Natural killer cell (primary cell): ENCODE measurements at regions not wholly inside any gene's neighbourhood (a gene's known extent, or its start where the extent isn't known, plus 50 kb on each side); places are given as distances from the start of the nearest gene placed in this dataset.

Experiments
- ATAC-seq, 3 donors: fragments of 150-1000 bp in 2 of 3; fragments of 200-7000 bp in 1 of 3; cut with Tn5 transposase; 1 replicate in 1 of 3; 2 replicates in 2 of 3; pipeline ENCODE4 v1.10.0; 2021; ENCODE audit warnings: mild to moderate bottlenecking in 2 of 3, moderate library complexity in 2 of 3
- DNase-seq, 2 donors: peaks; one replicate each; pipeline versions ENCODE4 v3.0.0 to v3.0.0-alpha.2; 2013 to 2021; ENCODE audit warnings: mixed read lengths in 1 of 2
- H3K27ac ChIP-seq: one replicate; pipeline ENCODE4 v1.5.1; 2013; ENCODE audit warnings: mild to moderate bottlenecking, low read length
- H3K27me3 ChIP-seq: one replicate; pipeline ENCODE4 v1.6.1; 2013; ENCODE audit warnings: low read length; ENCODE audit not compliant: control insufficient read depth, insufficient read depth
- H3K36me3 ChIP-seq: one replicate; pipeline ENCODE4 v1.6.1; 2013; ENCODE audit warnings: low read length; ENCODE audit not compliant: control insufficient read depth, insufficient read depth
- H3K4me1 ChIP-seq: one replicate; pipeline ENCODE4 v1.6.1; 2013; ENCODE audit warnings: low read length; ENCODE audit not compliant: control insufficient read depth, insufficient read depth
- H3K4me3 ChIP-seq: one replicate; pipeline ENCODE4 v1.5.1; 2013; ENCODE audit warnings: low read length
- H3K9me3 ChIP-seq: one replicate; pipeline ENCODE4 v1.6.1; 2013; ENCODE audit warnings: low read length; ENCODE audit not compliant: control insufficient read depth, insufficient read depth
- H3K27ac Mint-ChIP-seq, 2 donors: one replicate each; pipeline ENCODE4 v1.8.0; 2022; ENCODE audit warnings: mild to moderate bottlenecking in 2 of 2, mixed read lengths in 2 of 2, moderate library complexity in 1 of 2
- H3K27me3 Mint-ChIP-seq, 2 donors: one replicate each; pipeline ENCODE4 v1.8.0; 2022; ENCODE audit warnings: low read depth in 2 of 2, mixed read lengths in 2 of 2
- H3K36me3 Mint-ChIP-seq: one replicate; pipeline ENCODE4 v1.8.0; 2022; ENCODE audit warnings: mixed read lengths
- H3K4me1 Mint-ChIP-seq, 2 donors: one replicate each; pipeline ENCODE4 v1.8.0; 2022; ENCODE audit warnings: mixed read lengths in 2 of 2
- H3K4me3 Mint-ChIP-seq: one replicate; pipeline ENCODE4 v1.8.0; 2022; ENCODE audit warnings: mild to moderate bottlenecking, moderate library complexity, mixed read lengths
- H3K9me3 Mint-ChIP-seq, 2 donors: one replicate each; pipeline ENCODE4 v1.8.0; 2022; ENCODE audit warnings: mixed read lengths in 2 of 2
- CTCF ChIP-seq: fragments of 200-600 bp; IDR thresholded peaks from one replicate; pipeline ENCODE4 v1.8.0; 2022; ENCODE audit warnings: antibody characterized with exemption
- WGBS: methylation state at CpG from one replicate; pipeline ENCODE4 v1.1.7; 2013; ENCODE audit warnings: missing lambda C conversion rate; ENCODE audit not compliant: insufficient coverage; 5-methylcytosine and 5-hydroxymethylcytosine counted together
- intact Hi-C: fragments of 100-400 bp; cut with micrococcal nuclease; formaldehyde crosslinking; loops from one replicate; pipeline ENCODE4 v1.14.2; 2022

DNA sequence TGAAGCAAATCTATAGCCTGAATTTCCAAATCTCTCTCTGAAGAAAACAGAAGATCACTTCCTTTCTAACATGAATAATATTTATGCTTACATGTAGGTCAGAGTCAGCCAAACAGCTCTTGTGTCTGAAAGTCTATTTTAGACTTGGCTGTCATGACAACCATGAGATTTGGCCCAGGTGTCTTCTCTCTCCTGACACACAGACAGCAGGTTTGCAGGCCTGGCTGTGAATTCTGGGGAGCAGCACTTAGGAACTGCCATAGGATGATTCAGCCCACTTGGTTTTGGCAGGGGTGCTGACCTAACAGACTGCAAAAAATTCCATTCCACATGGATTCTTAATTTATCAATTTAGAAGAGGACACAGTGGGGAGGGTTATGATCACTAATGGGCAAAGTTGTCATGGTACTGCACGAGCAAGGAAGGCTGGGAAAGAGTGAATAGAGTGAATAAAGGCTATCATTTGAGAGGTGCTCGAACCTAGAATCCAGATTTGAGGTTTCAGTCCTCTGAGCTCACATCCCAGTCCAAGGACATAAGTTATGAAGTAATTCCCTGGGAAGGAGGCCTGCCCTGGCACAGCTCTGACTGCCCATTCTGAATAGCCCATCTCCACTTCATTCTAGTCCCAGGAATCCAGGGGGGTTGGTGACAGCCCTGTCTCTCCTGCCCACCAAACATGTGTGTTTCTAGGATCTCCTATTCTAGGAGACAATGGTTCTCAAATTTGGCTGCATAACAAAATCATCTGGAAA is 453.9 kb upstream of the TRIB2 start:
- WGBS: 46% methylated on average over 2 of the region's 2 CpGs
- no peak for TF ChIP-seq CTCF
- Histone ChIP-seq H3K27ac (no peak overlapping the region), H3K36me3 (no peaks in the 10 kb centered on the region), H3K27me3 (no peaks in the 10 kb centered on the region), H3K9me3 (no peaks in the 10 kb centered on the region), H3K4me1 (no peaks in the 10 kb centered on the region), H3K4me3 (no peak overlapping the region)
- Mint-ChIP-seq H3K36me3 (no peaks in the 10 kb centered on the region), H3K9me3 (no peaks in the 10 kb centered on the region), H3K27ac (no peak overlapping the region), H3K4me3 (no peak overlapping the region), H3K27me3 (peaks cover 0 to 3% of the 10 kb centered on the region in 2 donors), H3K4me1 (peaks cover 0 to 6% of the 10 kb centered on the region in 2 donors)
- ATAC-seq (no peak), DNase-seq (peak in 1 of 2 donors; percentile 32)
- intact Hi-C loops: no loop called here

DNA sequence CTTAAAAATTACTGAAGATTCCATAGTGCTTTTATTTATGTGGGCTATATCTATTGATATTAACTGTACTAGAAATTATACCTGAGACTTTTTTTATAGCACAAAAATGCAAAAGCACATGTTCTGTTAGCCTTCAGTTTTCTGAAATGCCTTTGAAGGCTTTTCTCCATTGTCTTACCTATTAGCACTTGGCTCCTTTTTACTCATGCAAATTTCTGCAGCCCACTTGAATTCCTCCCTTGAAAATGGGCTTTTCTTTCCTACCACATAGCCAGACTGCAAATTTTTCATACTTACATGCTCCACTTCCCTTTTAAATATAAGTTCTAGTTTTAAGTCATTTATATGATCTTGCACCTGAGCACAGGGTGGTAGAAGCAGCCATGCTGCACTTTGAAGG is 453.0 kb upstream of the TRIB2 start:
- Histone ChIP-seq H3K36me3 (no peaks in the 10 kb centered on the region), H3K4me3 (no peak overlapping the region), H3K27ac (no peak overlapping the region), H3K27me3 (no peaks in the 10 kb centered on the region), H3K4me1 (no peaks in the 10 kb centered on the region), H3K9me3 (no peaks in the 10 kb centered on the region)
- intact Hi-C loops: no loop called here
- DNase-seq: no peak
- Mint-ChIP-seq H3K27me3 (peaks cover 0 to 3% of the 10 kb centered on the region in 2 donors), H3K9me3 (no peaks in the 10 kb centered on the region), H3K36me3 (no peaks in the 10 kb centered on the region), H3K4me3 (no peak overlapping the region), H3K27ac (no peak overlapping the region), H3K4me1 (peaks cover 0 to 6% of the 10 kb centered on the region in 2 donors)
- no peak for TF ChIP-seq CTCF
- ATAC-seq: no peak

GRCh38 chr2:12264146-12264545 is 452.6 kb upstream of the TRIB2 start:
- TF ChIP-seq CTCF: no peak
- Histone ChIP-seq H3K36me3 (no peaks in the 10 kb centered on the region), H3K27ac (no peak overlapping the region), H3K4me1 (no peaks in the 10 kb centered on the region), H3K27me3 (no peaks in the 10 kb centered on the region), H3K4me3 (no peak overlapping the region), H3K9me3 (no peaks in the 10 kb centered on the region)
- H3K4me1 Mint-ChIP-seq: peaks cover 0 to 6% of the 10 kb centered on the region in 2 donors
- intact Hi-C loops: no loop called here
- no peaks in the 10 kb centered on the region for H3K9me3 Mint-ChIP-seq
- H3K27me3 Mint-ChIP-seq: peaks cover 0 to 3% of the 10 kb centered on the region in 2 donors
- 67% methylated on average over 1 of the region's 1 CpG for WGBS
- no peak overlapping the region for H3K4me3 Mint-ChIP-seq
- DNase-seq (no peak), ATAC-seq (no peak)
- H3K36me3 Mint-ChIP-seq: no peaks in the 10 kb centered on the region
- H3K27ac Mint-ChIP-seq: no peak overlapping the region

- Histone ChIP-seq H3K4me1 (no peaks in the 10 kb centered on the region), H3K27ac (no peak overlapping the region), H3K27me3 (no peaks in the 10 kb centered on the region), H3K9me3 (no peaks in the 10 kb centered on the region), H3K36me3 (no peaks in the 10 kb centered on the region), H3K4me3 (no peak overlapping the region)
- TF ChIP-seq CTCF: no peak
- ATAC-seq: no peak
- peaks cover 0 to 8% of the 10 kb centered on the region in 2 donors for H3K27me3 Mint-ChIP-seq
- intact Hi-C loops: no loop called here
- H3K36me3 Mint-ChIP-seq: no peaks in the 10 kb centered on the region
- no peak overlapping the region for H3K27ac Mint-ChIP-seq
- peaks cover 0 to 6% of the 10 kb centered on the region in 2 donors for H3K4me1 Mint-ChIP-seq
- WGBS: no CpG with 5 or more reads among the region's 1 CpG
- DNase-seq: no peak
- no peak overlapping the region for H3K4me3 Mint-ChIP-seq
- no peaks in the 10 kb centered on the region for H3K9me3 Mint-ChIP-seq
Measured at GRCh38 chr2:12265646-12266045, 451.1 kb upstream of the TRIB2 start.
